GM12892 (cell line): ENCODE measurements at regions not wholly inside any gene's neighbourhood (a gene's known extent, or its start where the extent isn't known, plus 50 kb on each side); places are given as distances from the start of the nearest gene placed in this dataset.
"Not testable (repeated sequence)": the region's sequence is repeated elsewhere in the genome, so short reads cannot be mapped to it uniquely, and the experiment has no call there.

Experiments used
- POLR2A ChIP-seq: IDR thresholded peaks from 2 replicates; pipeline ENCODE4 v1.6.1; 2011; ENCODE audit warnings: low read depth, low read length, control low read depth
- POLR2AphosphoS5 ChIP-seq: IDR thresholded peaks from 2 replicates; pipeline ENCODE4 v1.6.1; 2011; ENCODE audit warnings: low read depth, low read length, control low read depth
- TAF1 ChIP-seq: IDR thresholded peaks from 2 replicates; pipeline ENCODE4 v1.6.1; 2011; ENCODE audit warnings: low read depth, mild to moderate bottlenecking, control low read depth, low read length, borderline replicate concordance

- TF ChIP-seq POLR2A, POLR2AphosphoS5, TAF1: not testable (repeated sequence)
These were observed 54.7 kb upstream of the CSF1 start for GRCh38 chr1:109855986-109856385.
